Fibroblast of villous mesenchyme (primary cell): ENCODE measurements at regions not wholly inside any gene's neighbourhood (a gene's known extent, or its start where the extent isn't known, plus 50 kb on each side); places are given as distances from the start of the nearest gene placed in this dataset.

Source experiments
- DNase-seq: peaks from one replicate; pipeline ENCODE4 v3.0.0-alpha.2; 2010; ENCODE audit warnings: low read depth
- H3K4me3 ChIP-seq: 2 replicates; pipeline ENCODE4 v1.5.1; 2011; ENCODE audit warnings: low read depth, mild to moderate bottlenecking, low read length
- TF ChIP-seq, protein P1 (sequence below): IDR thresholded peaks from 2 replicates; pipeline ENCODE4 v1.5.1; 2012; ENCODE audit warnings: low read depth, mild to moderate bottlenecking, low read length; ENCODE audit not compliant: insufficient read depth

- no peak for DNase-seq
- H3K4me3 ChIP-seq: no peak overlapping the region
- TF ChIP-seq, protein P1, sequence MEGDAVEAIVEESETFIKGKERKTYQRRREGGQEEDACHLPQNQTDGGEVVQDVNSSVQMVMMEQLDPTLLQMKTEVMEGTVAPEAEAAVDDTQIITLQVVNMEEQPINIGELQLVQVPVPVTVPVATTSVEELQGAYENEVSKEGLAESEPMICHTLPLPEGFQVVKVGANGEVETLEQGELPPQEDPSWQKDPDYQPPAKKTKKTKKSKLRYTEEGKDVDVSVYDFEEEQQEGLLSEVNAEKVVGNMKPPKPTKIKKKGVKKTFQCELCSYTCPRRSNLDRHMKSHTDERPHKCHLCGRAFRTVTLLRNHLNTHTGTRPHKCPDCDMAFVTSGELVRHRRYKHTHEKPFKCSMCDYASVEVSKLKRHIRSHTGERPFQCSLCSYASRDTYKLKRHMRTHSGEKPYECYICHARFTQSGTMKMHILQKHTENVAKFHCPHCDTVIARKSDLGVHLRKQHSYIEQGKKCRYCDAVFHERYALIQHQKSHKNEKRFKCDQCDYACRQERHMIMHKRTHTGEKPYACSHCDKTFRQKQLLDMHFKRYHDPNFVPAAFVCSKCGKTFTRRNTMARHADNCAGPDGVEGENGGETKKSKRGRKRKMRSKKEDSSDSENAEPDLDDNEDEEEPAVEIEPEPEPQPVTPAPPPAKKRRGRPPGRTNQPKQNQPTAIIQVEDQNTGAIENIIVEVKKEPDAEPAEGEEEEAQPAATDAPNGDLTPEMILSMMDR: no peak
These were observed 164.5 kb downstream of the NHLRC3 start for GRCh38 chr13:39202746-39203145.

GRCh38 chr13:39208636-39209035 lies 170.4 kb downstream of the NHLRC3 start:
- TF ChIP-seq, protein P1: no peak
- DNase-seq: no peak
- H3K4me3 ChIP-seq: no peak overlapping the region

DNA sequence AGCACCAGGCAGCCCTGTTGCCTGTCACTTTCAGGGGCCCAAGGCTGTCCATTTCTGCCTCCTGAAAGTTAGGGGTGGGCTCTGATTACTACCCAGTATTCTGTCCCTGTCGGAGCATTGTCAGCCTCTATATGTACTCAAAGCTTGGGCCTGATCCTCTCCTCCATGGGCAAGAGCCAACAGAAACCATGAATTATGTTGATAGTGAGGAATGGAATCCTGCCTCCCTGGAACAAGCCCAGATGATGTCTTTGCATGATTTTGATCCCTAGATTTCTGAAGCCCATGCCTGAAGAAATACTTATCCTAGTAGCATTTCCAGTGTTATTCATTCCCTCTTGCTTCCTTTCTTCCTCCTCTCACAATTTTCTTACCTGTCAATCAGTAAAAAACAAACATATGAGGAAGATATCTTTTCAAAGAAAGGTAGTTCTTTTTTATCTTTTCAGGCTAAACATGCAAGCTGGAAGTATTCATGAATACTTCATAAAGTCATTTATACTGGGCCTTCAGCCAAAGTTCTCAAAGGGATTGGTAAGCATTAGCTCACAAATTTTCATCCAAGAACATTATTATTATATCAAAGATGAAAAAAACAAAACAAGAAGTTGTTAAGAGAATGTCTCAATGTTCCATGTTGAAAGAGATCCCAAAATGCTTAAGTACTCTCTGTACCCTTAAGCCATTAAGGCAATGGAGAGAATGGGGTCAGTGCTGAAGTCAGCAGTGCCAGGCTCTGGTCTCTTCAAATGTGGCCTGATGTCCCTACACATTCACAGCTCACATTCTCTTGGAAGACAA lies 171.7 kb downstream of the NHLRC3 start:
- TF ChIP-seq, protein P1: no peak

DNA sequence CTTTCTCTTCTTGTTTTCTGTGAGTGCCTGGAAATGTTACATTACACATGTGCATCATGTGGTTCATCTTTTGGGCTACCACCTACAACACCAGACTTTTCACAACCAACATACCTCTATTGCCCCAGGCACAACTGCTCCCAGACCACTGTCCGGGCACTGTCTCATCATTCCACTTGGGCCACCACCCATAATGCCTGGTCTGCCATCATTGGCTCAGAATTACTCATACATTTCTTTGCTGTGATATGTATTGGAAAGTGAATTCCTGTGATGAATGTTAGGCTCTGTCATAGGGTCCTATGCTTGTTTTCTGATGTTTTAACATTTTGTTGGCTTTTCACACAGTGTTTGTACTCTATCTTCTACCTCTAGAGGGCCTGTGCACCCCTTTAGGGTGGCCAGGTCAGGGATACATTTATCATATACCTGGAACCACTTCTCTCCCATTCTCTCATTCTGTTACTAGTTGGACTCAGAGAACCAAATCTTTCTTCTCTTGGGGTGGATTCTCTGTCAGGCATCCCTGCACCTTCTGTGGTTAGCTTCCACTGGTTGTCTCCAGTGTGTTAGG lies 172.8 kb downstream of the NHLRC3 start:
- DNase-seq: no peak
- no peak overlapping the region for H3K4me3 ChIP-seq
- TF ChIP-seq, protein P1: no peak

More for the DNA sequence above, 171.7 kb downstream of the NHLRC3 start:
- no peak for DNase-seq
- no peak overlapping the region for H3K4me3 ChIP-seq

DNA sequence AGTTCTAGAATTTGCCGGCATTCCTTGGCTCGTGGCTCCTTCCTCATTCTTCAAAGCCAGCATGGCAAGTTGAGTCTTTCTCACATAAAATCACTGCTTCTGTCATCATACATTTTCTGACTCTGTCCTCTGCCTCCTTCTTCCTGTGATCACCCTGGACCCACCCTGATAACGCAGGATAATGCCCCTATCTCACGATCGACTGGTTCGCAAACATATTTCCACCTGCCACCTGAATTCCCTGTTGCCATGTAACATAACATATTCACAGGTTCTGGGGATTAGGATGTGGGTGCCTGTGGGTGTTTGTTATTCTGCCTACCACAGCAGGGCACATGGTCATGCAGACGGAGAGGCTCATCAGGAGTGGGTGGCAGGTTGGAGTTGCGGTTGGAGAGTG lies 177.7 kb downstream of the NHLRC3 start:
- TF ChIP-seq, protein P1: no peak
- DNase-seq: no peak
- H3K4me3 ChIP-seq: no peak overlapping the region

DNA sequence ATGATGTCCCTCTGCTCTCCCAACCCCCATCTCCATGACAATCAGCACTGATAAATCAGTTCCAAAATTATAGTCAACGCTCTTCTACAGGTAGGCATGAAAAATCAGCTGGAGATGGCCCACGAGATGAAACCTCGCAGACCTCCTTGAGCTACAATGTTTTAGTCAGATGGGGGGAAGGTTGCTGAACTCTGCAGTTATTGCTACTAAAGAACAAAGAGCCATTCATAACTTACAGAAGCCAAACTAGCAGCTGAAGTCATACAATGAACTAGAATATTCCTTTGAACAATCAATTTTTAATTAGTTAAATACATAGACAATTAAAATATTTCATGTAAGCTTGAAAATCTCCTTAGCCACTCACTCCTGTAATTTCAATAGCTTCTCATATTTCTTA lies 179.2 kb downstream of the NHLRC3 start:
- no peak for DNase-seq

More for the DNA sequence above, 179.2 kb downstream of the NHLRC3 start:
- TF ChIP-seq, protein P1: no peak
- no peak overlapping the region for H3K4me3 ChIP-seq
